GM12878 (cell line): ENCODE measurements at regions not wholly inside any gene's neighbourhood (a gene's known extent, or its start where the extent isn't known, plus 50 kb on each side); places are given as distances from the start of the nearest gene placed in this dataset.

ENCODE experiments used
- ATAC-seq: fragments of 200-7000 bp; cut with Tn5 transposase; 3 replicates; pipeline ENCODE4 v1.9.1; 2020; ENCODE audit warnings: mild to moderate bottlenecking, moderate library complexity
- BruUV-seq: library from RNA; stranded (reverse); fragments of 400-500 nt; replicated peaks from 2 replicates; lab custom pipeline; 2021; lab: Mats Ljungman, UMichigan
- CTCF ChIA-PET: fragments of 300-600 bp; sonication (Branson Sonifier 250); formaldehyde crosslinking; extraction: SDS; loops from one replicate; lab custom pipeline; 2021; ENCODE audit warnings: inconsistent platforms; lab: Yijun Ruan, JAX
- POLR2A ChIA-PET: fragments of 350-600 bp; formaldehyde crosslinking; extraction: SDS; loops from one replicate; lab custom pipeline; 2021; ENCODE audit warnings: inconsistent platforms; lab: Charles Lee
- RAD21 ChIA-PET: fragments of 300-600 bp; sonication (Branson Sonifier 250); formaldehyde crosslinking; loops from one replicate; lab custom pipeline; 2023; ENCODE audit warnings: antibody characterized with exemption; ENCODE audit not compliant: unreplicated experiment; lab: Charles Lee
- SMC1A ChIA-PET: fragments of 300-600 bp; sonication (Branson Sonifier 250); formaldehyde crosslinking; loops from one replicate; lab custom pipeline; 2023; ENCODE audit not compliant: unreplicated experiment, uncharacterized antibody; lab: Charles Lee
- DNase-seq: peaks from one replicate; pipeline ENCODE4 v3.0.0-alpha.2; 2011; ENCODE audit warnings: low read depth, low spot score
- FAIRE-seq: peaks from 3 replicates; lab custom pipeline; 2011; peaks lifted over from hg19 to GRCh38; lab: Jason Lieb, UNC
- H2AFZ ChIP-seq: 2 replicates; pipeline ENCODE4 v1.6.0; 2011; ENCODE audit warnings: low read depth, low read length, control low read depth; ENCODE audit not compliant: control insufficient read depth
- H3K27ac ChIP-seq: 2 replicates; pipeline ENCODE4 v1.5.1; 2011; ENCODE audit warnings: control low read depth; ENCODE audit not compliant: control insufficient read depth, insufficient read depth
- H3K27me3 ChIP-seq, 2 experiments: replicated peaks in 1 of 2; 2 replicates each; pipeline versions ENCODE4 v1.6.0 to v1.6.1; 2011; ENCODE audit warnings: low read length in 1 of 2; ENCODE audit not compliant: control insufficient read depth in 2 of 2, insufficient read depth in 2 of 2
- H3K36me3 ChIP-seq, 2 experiments: 2 replicates each; pipeline ENCODE4 v1.5.1; 2011; ENCODE audit warnings: low read length in 1 of 2; ENCODE audit not compliant: control insufficient read depth in 2 of 2, insufficient read depth in 2 of 2
- H3K4me1 ChIP-seq: 2 replicates; pipeline ENCODE4 v1.6.1; 2011; ENCODE audit warnings: mild to moderate bottlenecking, low read length, moderate library complexity, mixed read lengths; ENCODE audit not compliant: control insufficient read depth, insufficient read depth
- H3K4me2 ChIP-seq: 2 replicates; pipeline ENCODE4 v1.6.0; 2011; ENCODE audit warnings: control low read depth; ENCODE audit not compliant: control insufficient read depth, insufficient read depth
- H3K4me3 ChIP-seq: fragments of 200-600 bp; sonication (generic); 2 replicates; pipeline ENCODE4 v1.5.1; 2016
- H3K79me2 ChIP-seq: 2 replicates; pipeline ENCODE4 v1.6.0; 2011; ENCODE audit warnings: low read length; ENCODE audit not compliant: control insufficient read depth, insufficient read depth
- H3K9ac ChIP-seq: 2 replicates; pipeline ENCODE4 v1.8.0; 2011; ENCODE audit warnings: low read length, control low read depth, mixed read lengths; ENCODE audit not compliant: control insufficient read depth, insufficient read depth
- H3K9me3 ChIP-seq: replicated peaks from 3 replicates; pipeline ENCODE4 v1.5.1; 2011; ENCODE audit warnings: mild to moderate bottlenecking, low read length; ENCODE audit not compliant: control insufficient read depth, insufficient read depth
- H4K20me1 ChIP-seq: 2 replicates; pipeline ENCODE4 v1.6.0; 2011; ENCODE audit not compliant: control insufficient read depth, insufficient read depth
- BCL3 ChIP-seq: IDR thresholded peaks from 2 replicates; pipeline ENCODE4 v1.6.1; 2011; ENCODE audit warnings: borderline replicate concordance, low read depth, mild to moderate bottlenecking, moderate library complexity, low read length; ENCODE audit not compliant: insufficient read depth, poor library complexity, severe bottlenecking
- CBFB ChIP-seq: IDR thresholded peaks from 2 replicates; pipeline ENCODE4 v1.6.1; 2016; ENCODE audit warnings: antibody characterized with exemption, low read depth
- ESRRA ChIP-seq: IDR thresholded peaks from 2 replicates; pipeline ENCODE4 v1.6.1; 2012; ENCODE audit warnings: mild to moderate bottlenecking, low read length, improper control_type of control experiment
- GABPA ChIP-seq: IDR thresholded peaks from 2 replicates; pipeline ENCODE4 v1.6.1; 2014; ENCODE audit warnings: antibody characterized with exemption, low read depth, mild to moderate bottlenecking, inconsistent platforms
- HDGF ChIP-seq: fragments of 450-650 bp; IDR thresholded peaks from 2 replicates; pipeline ENCODE4 v1.6.1; 2016; ENCODE audit warnings: antibody characterized with exemption
- HSF1 ChIP-seq: fragments of 150-350 bp; IDR thresholded peaks from 2 replicates; pipeline ENCODE4 v1.6.1; 2014; ENCODE audit warnings: mild to moderate bottlenecking, low read depth, low read length
- MAX ChIP-seq: IDR thresholded peaks from 2 replicates; pipeline ENCODE4 v1.6.1; 2012; ENCODE audit warnings: low read depth, low read length, improper control_type of control experiment
- MEF2B ChIP-seq: fragments of 450-650 bp; IDR thresholded peaks from 2 replicates; pipeline ENCODE4 v1.6.1; 2018; ENCODE audit warnings: mild to moderate bottlenecking, moderate library complexity; ENCODE audit not compliant: partially characterized antibody, poor library complexity, severe bottlenecking
- POLR2AphosphoS5 ChIP-seq: IDR thresholded peaks from 2 replicates; pipeline ENCODE4 v1.6.1; 2011; ENCODE audit warnings: mild to moderate bottlenecking, low read length, inconsistent platforms
- RAD51 ChIP-seq: fragments of 450-650 bp; IDR thresholded peaks from 2 replicates; pipeline ENCODE4 v1.6.1; 2016; ENCODE audit warnings: moderate library complexity, mild to moderate bottlenecking, inconsistent platforms
- SKIL ChIP-seq: fragments of 450-650 bp; IDR thresholded peaks from 2 replicates; pipeline ENCODE4 v1.6.1; 2017; ENCODE audit warnings: mild to moderate bottlenecking, low read depth, inconsistent platforms; ENCODE audit not compliant: poor library complexity, severe bottlenecking
- SMAD5 ChIP-seq: IDR thresholded peaks from 2 replicates; pipeline ENCODE4 v1.6.1; 2016; ENCODE audit warnings: antibody characterized with exemption, low read depth
- SREBF2 ChIP-seq: IDR thresholded peaks from 2 replicates; pipeline ENCODE4 v1.6.1; 2012; ENCODE audit warnings: mild to moderate bottlenecking, low read length
- SUZ12 ChIP-seq: fragments of 200-600 bp; sonication (generic); IDR thresholded peaks from one replicate; pipeline ENCODE4 v1.6.1; 2018; ENCODE audit warnings: antibody characterized with exemption, mild to moderate bottlenecking; ENCODE audit not compliant: unreplicated experiment
- ZNF687 ChIP-seq: fragments of 450-650 bp; IDR thresholded peaks from 2 replicates; pipeline ENCODE4 v1.6.1; 2017; ENCODE audit warnings: mild to moderate bottlenecking, moderate library complexity
- ZSCAN29 ChIP-seq: fragments of 450-650 bp; IDR thresholded peaks from 2 replicates; pipeline ENCODE4 v1.6.1; 2017; ENCODE audit warnings: mild to moderate bottlenecking, moderate library complexity
- WGBS: methylation state at CpG from one replicate; pipeline ENCODE4 v1.1.6; 2016; ENCODE audit warnings: low lambda C conversion rate; ENCODE audit not compliant: insufficient replicate concordance, insufficient coverage; ENCODE audit errors: missing lambda C conversion rate; 5-methylcytosine and 5-hydroxymethylcytosine counted together
- in situ Hi-C: fragments of 300-500 bp; cut with MboI; formaldehyde crosslinking; loops from 9 replicates; pipeline ENCODE4 v1.14.3; 2018; ENCODE audit warnings: mixed read lengths
- intact Hi-C: fragments of 100-400 bp; cut with micrococcal nuclease; formaldehyde crosslinking; loops from one replicate; pipeline ENCODE4 v1.14.2; 2022; ENCODE audit not compliant: unreplicated experiment

- no peak overlapping the region for H3K27ac ChIP-seq
- no peak overlapping the region for H2AFZ ChIP-seq
- in situ Hi-C loops (no loop called here), intact Hi-C loops (no loop called here)
- no peaks in the 10 kb centered on the region for H3K36me3 ChIP-seq
- FAIRE-seq (no peak), DNase-seq (no peak), ATAC-seq (peak; percentile 86)
- no peaks in the 10 kb centered on the region for H3K4me1 ChIP-seq
- H3K4me3 ChIP-seq: no peak overlapping the region
- no peaks in the 10 kb centered on the region for H3K79me2 ChIP-seq
- BruUV-seq: no TSS peak
- H3K9ac ChIP-seq: no peak overlapping the region
- CTCF ChIA-PET: interaction anchor here (1.3 kb wide), 1 partner anchor 17 kb away, joined by 3 read pairs; no protein-coding TSS in a partner anchor
- H3K27me3 ChIP-seq: no peaks in the 10 kb centered on the region
- no peaks in the 10 kb centered on the region for H4K20me1 ChIP-seq
- no peaks in the 10 kb centered on the region for H3K9me3 ChIP-seq
- RAD21 ChIA-PET: interaction anchor here (1.0 to 6.0 kb wide), 4 partner anchors 18 to 150 kb away, joined by 3 to 34 read pairs (median 4); no protein-coding TSS in a partner anchor
- SMC1A ChIA-PET: interaction anchor here (1.1 to 6.9 kb wide), 2 partner anchors 13 to 17 kb away, joined by 3 to 62 read pairs; no protein-coding TSS in a partner anchor
- H3K4me2 ChIP-seq: no peak overlapping the region
- POLR2A ChIA-PET: no interaction called here
- WGBS: 30% methylated on average over 3 of the region's 3 CpGs
- no peak for TF ChIP-seq HDGF
- peak; percentile 66 for TF ChIP-seq MEF2B
- no peak for TF ChIP-seq POLR2AphosphoS5
- TF ChIP-seq HSF1: no peak
- TF ChIP-seq SKIL: no peak
- TF ChIP-seq RAD51: no peak
- TF ChIP-seq GABPA: no peak
- no peak for TF ChIP-seq SUZ12
- TF ChIP-seq CBFB: no peak
- TF ChIP-seq SREBF2: no peak
- peak; percentile 83 for TF ChIP-seq ZSCAN29
- TF ChIP-seq SMAD5: no peak
- no peak for TF ChIP-seq ZNF687
- no peak for TF ChIP-seq ESRRA
- TF ChIP-seq MAX: no peak
- TF ChIP-seq BCL3: no peak
Measured at GRCh38 chr13:87554045-87554444, 117.1 kb upstream of the SLITRK5 start.
